GM23338 (cell line): ENCODE measurements at regions not wholly inside any gene's neighbourhood (a gene's known extent, or its start where the extent isn't known, plus 50 kb on each side); places are given as distances from the start of the nearest gene placed in this dataset.

Source experiments
- ATAC-seq: fragments of 200-7000 bp; cut with Tn5 transposase; 3 replicates; pipeline ENCODE4 v1.9.1; 2020
- DNase-seq: peaks from one replicate; pipeline ENCODE4 v3.0.0-alpha.2; 2015; ENCODE audit warnings: low spot score
- H2AFZ ChIP-seq: fragments of 200-600 bp; sonication (generic); 2 replicates; pipeline ENCODE4 v1.8.0; 2016; ENCODE audit warnings: antibody characterized with exemption, mild to moderate bottlenecking, moderate library complexity
- H3F3A ChIP-seq: fragments of 200-600 bp; sonication (generic); replicated peaks from 2 replicates; pipeline ENCODE4 v1.8.0; 2017; ENCODE audit warnings: antibody characterized with exemption, mixed run types, low read depth
- H3K27ac ChIP-seq: fragments of 200-600 bp; sonication (generic); 2 replicates; pipeline ENCODE4 v1.6.1; 2016; ENCODE audit warnings: low read depth
- H3K27me3 ChIP-seq: fragments of 200-600 bp; sonication (generic); 2 replicates; pipeline ENCODE4 v1.8.0; 2016; ENCODE audit warnings: mild to moderate bottlenecking, mixed run types, moderate library complexity; ENCODE audit not compliant: insufficient read depth
- H3K36me3 ChIP-seq: fragments of 200-600 bp; sonication (generic); 2 replicates; pipeline ENCODE4 v1.8.0; 2016; ENCODE audit warnings: mild to moderate bottlenecking; ENCODE audit not compliant: insufficient read depth
- H3K4me1 ChIP-seq: fragments of 200-600 bp; sonication (generic); 2 replicates; pipeline ENCODE4 v1.8.0; 2016; ENCODE audit warnings: mild to moderate bottlenecking, moderate library complexity; ENCODE audit not compliant: insufficient read depth
- H3K4me2 ChIP-seq: fragments of 200-600 bp; sonication (generic); 2 replicates; pipeline ENCODE4 v1.7.1; 2017; ENCODE audit warnings: mixed run types
- H3K4me3 ChIP-seq: fragments of 200-600 bp; sonication (generic); 2 replicates; pipeline ENCODE4 v1.6.1; 2016; ENCODE audit warnings: mixed run types
- H3K79me2 ChIP-seq: fragments of 200-600 bp; sonication (generic); replicated peaks from 2 replicates; pipeline ENCODE4 v1.8.0; 2017; ENCODE audit warnings: mild to moderate bottlenecking; ENCODE audit not compliant: insufficient read depth
- H3K9me2 ChIP-seq: fragments of 200-600 bp; sonication (generic); 2 replicates; pipeline ENCODE4 v1.8.0; 2017; ENCODE audit not compliant: insufficient read depth
- H4K20me1 ChIP-seq: fragments of 200-600 bp; sonication (generic); replicated peaks from 2 replicates; pipeline ENCODE4 v1.8.0; 2017; ENCODE audit warnings: mild to moderate bottlenecking; ENCODE audit not compliant: insufficient read depth
- H3K27ac Mint-ChIP-seq: 2 replicates; pipeline ENCODE4 v1.8.0; 2020; ENCODE audit warnings: inconsistent platforms, mild to moderate bottlenecking, moderate library complexity, mixed read lengths
- H3K27me3 Mint-ChIP-seq: 3 replicates; pipeline ENCODE4 v1.8.0; 2022; ENCODE audit warnings: low read depth, mild to moderate bottlenecking, moderate library complexity, mixed read lengths, inconsistent platforms; ENCODE audit not compliant: insufficient read depth, poor library complexity
- H3K36me3 Mint-ChIP-seq: 3 replicates; pipeline ENCODE4 v1.8.0; 2021; ENCODE audit warnings: low read depth, mild to moderate bottlenecking, inconsistent platforms, moderate library complexity, mixed read lengths
- H3K4me1 Mint-ChIP-seq: 3 replicates; pipeline ENCODE4 v1.8.0; 2020; ENCODE audit warnings: mild to moderate bottlenecking, inconsistent platforms, mixed read lengths
- H3K4me3 Mint-ChIP-seq: 3 replicates; pipeline ENCODE4 v1.8.0; 2021; ENCODE audit warnings: moderate library complexity, mild to moderate bottlenecking, inconsistent platforms, mixed read lengths
- H3K9me3 Mint-ChIP-seq: 3 replicates; pipeline ENCODE4 v1.8.0; 2020; ENCODE audit warnings: moderate library complexity, mild to moderate bottlenecking, inconsistent platforms, mixed read lengths
- CTCF ChIP-seq, 2 experiments: fragments of 200-600 bp in 1 of 2; sonication (generic) in 1 of 2; conservative IDR thresholded peaks; 2 replicates each; pipeline versions ENCODE4 v1.5.1 to v1.6.1; 2016 to 2017; ENCODE audit warnings: antibody characterized with exemption in 2 of 2, low read depth in 2 of 2, mild to moderate bottlenecking in 2 of 2, moderate library complexity in 1 of 2
- EZH2 ChIP-seq: fragments of 200-600 bp; sonication (generic); IDR thresholded peaks from one replicate; pipeline ENCODE4 v1.8.0; 2017; ENCODE audit warnings: antibody characterized with exemption, mild to moderate bottlenecking, low read depth; ENCODE audit not compliant: unreplicated experiment
- EZH2phosphoT487 ChIP-seq: fragments of 200-600 bp; sonication (generic); IDR thresholded peaks from one replicate; pipeline ENCODE4 v1.8.1; 2018; ENCODE audit warnings: antibody characterized with exemption; ENCODE audit not compliant: unreplicated experiment
- JUNB ChIP-seq: IDR thresholded peaks from one replicate; pipeline ENCODE4 v1.6.1; 2016; ENCODE audit warnings: antibody characterized with exemption; ENCODE audit not compliant: unreplicated experiment
- NANOG ChIP-seq: IDR thresholded peaks from 2 replicates; pipeline ENCODE4 v1.6.1; 2016; ENCODE audit warnings: antibody characterized with exemption, borderline replicate concordance
- POLR2AphosphoS5 ChIP-seq: IDR thresholded peaks from 2 replicates; pipeline ENCODE4 v1.6.1; 2016; ENCODE audit warnings: antibody characterized with exemption, low read depth
- REST ChIP-seq: IDR thresholded peaks from one replicate; pipeline ENCODE4 v1.6.1; 2018; ENCODE audit warnings: antibody characterized with exemption; ENCODE audit not compliant: unreplicated experiment
- STAT1 ChIP-seq: IDR thresholded peaks from one replicate; pipeline ENCODE4 v1.6.1; 2016; ENCODE audit warnings: antibody characterized with exemption; ENCODE audit not compliant: unreplicated experiment
- ZNF114 ChIP-seq: fragments of 250-450 bp; sonication (Bioruptor Pico); IDR thresholded peaks from 2 replicates; pipeline ENCODE4 v1.5.0; 2020; ENCODE audit warnings: mild to moderate bottlenecking, moderate library complexity
- ZNF331 ChIP-seq: fragments of 250-450 bp; sonication (Bioruptor Pico); IDR thresholded peaks from 2 replicates; pipeline ENCODE4 v1.5.0; 2020; ENCODE audit warnings: low read depth, mild to moderate bottlenecking, moderate library complexity
- ZNF462 ChIP-seq: fragments of 250-450 bp; sonication (Bioruptor Pico); IDR thresholded peaks from 2 replicates; pipeline ENCODE4 v1.5.0; 2020; ENCODE audit warnings: mild to moderate bottlenecking, moderate library complexity

DNA sequence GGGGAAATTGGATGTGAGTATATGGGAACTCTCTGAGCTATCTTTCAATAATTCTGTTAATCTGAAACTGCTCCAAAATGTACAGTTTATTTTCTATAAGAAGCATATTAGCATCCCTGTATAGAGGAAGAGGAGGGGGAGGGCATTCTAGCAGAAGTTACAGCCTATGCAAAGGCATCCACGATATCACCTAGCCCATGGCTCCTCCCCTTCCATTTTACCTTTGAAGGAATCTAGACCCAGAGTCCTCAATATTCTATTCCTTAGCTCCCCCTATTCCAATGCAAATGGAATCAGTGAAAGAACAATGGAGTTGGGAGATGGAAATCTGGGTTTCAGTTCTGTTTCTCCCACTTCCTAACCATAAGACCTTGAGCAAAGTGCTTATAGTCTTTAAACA, 132.9 kb upstream of the IFNE start:
- Mint-ChIP-seq H3K27ac (0 out of 2 replicates have a peak overlapping the region, but pooled peaks have one; percentile 65), H3K4me1 (peaks cover 28% of the 10 kb centered on the region), H3K9me3 (no peaks in the 10 kb centered on the region), H3K36me3 (no peaks in the 10 kb centered on the region), H3K27me3 (peaks cover 2% of the 10 kb centered on the region), H3K4me3 (no peak overlapping the region)
- DNase-seq = peak; percentile 42
- Histone ChIP-seq H3K27ac (no peak overlapping the region), H3K4me2 (peak overlapping the region; percentile 39), H3K36me3 (no peaks in the 10 kb centered on the region), H2AFZ (no peak overlapping the region; the same call in 1 of the 2 replicates), H3K4me1 (peaks cover 11% of the 10 kb centered on the region), H3K79me2 (no peaks in the 10 kb centered on the region), H3K4me3 (no peak overlapping the region), H4K20me1 (no peaks in the 10 kb centered on the region), H3K9me2 (no peaks in the 10 kb centered on the region), H3F3A (no peaks in the 10 kb centered on the region), H3K27me3 (no peaks in the 10 kb centered on the region)
- ATAC-seq = peak; percentile 84
- TF ChIP-seq ZNF331 (CRISPR knock-in tag) (no peak), NANOG (no peak), CTCF (conservative IDR thresholded peaks at IDR 0.05; ENCODE audit: low read depth in 2 of 2) (no peak), ZNF462 (CRISPR knock-in tag) (no peak), STAT1 (no peak), POLR2AphosphoS5 (no peak), EZH2 (no peak), JUNB (no peak), EZH2phosphoT487 (no peak), REST (no peak), ZNF114 (CRISPR knock-in tag) (no peak)
